ENCODE measurements at regions not wholly inside any gene's neighbourhood (a gene's known extent, or its start where the extent isn't known, plus 50 kb on each side); places are given as distances from the start of the nearest gene placed in this dataset.

DNA sequence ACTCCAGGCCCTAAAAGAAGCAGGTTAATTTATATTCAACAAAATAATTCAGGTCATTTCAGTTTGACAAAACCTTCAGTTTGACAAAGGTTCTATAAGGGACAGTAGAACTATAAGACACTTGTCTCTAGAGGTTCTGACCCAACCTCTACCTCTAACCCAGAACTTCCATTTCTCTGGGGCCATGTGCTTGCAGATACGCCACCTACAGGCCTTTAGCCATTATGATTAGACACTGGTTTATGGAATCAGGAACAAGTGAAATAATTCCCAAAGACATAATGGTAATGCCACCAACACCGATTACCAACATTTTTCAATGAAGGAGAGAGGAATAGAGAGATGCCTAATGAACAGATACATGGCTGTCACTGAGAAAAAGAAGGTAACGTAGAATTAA is 733.9 kb downstream of the PRELID2 start:
- no peaks in the 10 kb centered on the region for H3K9me3 ChIP-seq (ENCODE audit: control insufficient read depth in 4 of 4, insufficient read depth in 3 of 4, low read length in 3 of 4)
- no peak overlapping the region for H3K9ac ChIP-seq (ENCODE audit: insufficient read depth in 1 of 2, low read length in 2 of 2)
- WGBS, 2 donors: 72 to 94% methylated on average over 3 of the region's 3 CpGs
- no peaks in the 10 kb centered on the region for H3K36me3 ChIP-seq (ENCODE audit: control insufficient read depth in 4 of 4, insufficient read depth in 4 of 4, low read length in 4 of 4)
- H3K4me1 ChIP-seq (ENCODE audit: control insufficient read depth in 5 of 5, insufficient read depth in 5 of 5, low read length in 5 of 5): no peaks in the 10 kb centered on the region
- H3K27me3 ChIP-seq (ENCODE audit: control insufficient read depth in 3 of 3, insufficient read depth in 3 of 3, low read length in 2 of 3): no peaks in the 10 kb centered on the region
- ATAC-seq (ENCODE audit: insufficient read depth, low FRiP score) (no peak), DNase-seq (no peak)
- H3K4me3 ChIP-seq: no peak overlapping the region
- no peak overlapping the region for H3K27ac ChIP-seq (ENCODE audit: low read depth in 1 of 2, low read length in 1 of 2)
- TF ChIP-seq, protein P1, sequence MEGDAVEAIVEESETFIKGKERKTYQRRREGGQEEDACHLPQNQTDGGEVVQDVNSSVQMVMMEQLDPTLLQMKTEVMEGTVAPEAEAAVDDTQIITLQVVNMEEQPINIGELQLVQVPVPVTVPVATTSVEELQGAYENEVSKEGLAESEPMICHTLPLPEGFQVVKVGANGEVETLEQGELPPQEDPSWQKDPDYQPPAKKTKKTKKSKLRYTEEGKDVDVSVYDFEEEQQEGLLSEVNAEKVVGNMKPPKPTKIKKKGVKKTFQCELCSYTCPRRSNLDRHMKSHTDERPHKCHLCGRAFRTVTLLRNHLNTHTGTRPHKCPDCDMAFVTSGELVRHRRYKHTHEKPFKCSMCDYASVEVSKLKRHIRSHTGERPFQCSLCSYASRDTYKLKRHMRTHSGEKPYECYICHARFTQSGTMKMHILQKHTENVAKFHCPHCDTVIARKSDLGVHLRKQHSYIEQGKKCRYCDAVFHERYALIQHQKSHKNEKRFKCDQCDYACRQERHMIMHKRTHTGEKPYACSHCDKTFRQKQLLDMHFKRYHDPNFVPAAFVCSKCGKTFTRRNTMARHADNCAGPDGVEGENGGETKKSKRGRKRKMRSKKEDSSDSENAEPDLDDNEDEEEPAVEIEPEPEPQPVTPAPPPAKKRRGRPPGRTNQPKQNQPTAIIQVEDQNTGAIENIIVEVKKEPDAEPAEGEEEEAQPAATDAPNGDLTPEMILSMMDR (IDR thresholded peaks at IDR 0.05; ENCODE audit: control extremely low read depth, extremely low read depth): no peak

DNA sequence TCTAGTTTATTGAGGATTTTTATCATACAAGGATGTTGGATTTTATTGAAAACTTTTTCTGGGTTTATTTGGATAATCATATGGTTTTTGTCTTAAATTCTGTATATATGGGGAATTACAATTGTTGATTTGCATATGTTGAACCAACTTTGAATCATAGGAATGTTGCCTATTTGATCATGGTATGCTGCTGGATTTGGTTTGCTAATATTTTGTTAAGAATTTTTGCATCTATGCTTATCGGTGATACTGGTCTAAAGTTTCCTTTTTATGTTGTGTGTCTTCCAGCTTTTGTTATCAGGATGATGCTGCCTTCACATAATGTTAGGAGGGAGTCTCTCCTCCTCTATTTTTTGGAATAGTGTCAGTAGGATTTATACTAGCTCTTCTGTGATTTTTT is 745.0 kb downstream of the PRELID2 start:
- ATAC-seq (ENCODE audit: insufficient read depth, low FRiP score): no peak
- DNase-seq: no peak
- WGBS, 2 donors: 91 to 96% methylated on average over 1 of the region's 1 CpG
- H3K9me3 ChIP-seq (ENCODE audit: control insufficient read depth in 4 of 4, insufficient read depth in 3 of 4, low read length in 3 of 4): peaks cover 0 to 3% (median 0%) of the 10 kb centered on the region in 4 donors
- H3K27me3 ChIP-seq (ENCODE audit: control insufficient read depth in 3 of 3, insufficient read depth in 3 of 3, low read length in 2 of 3): no peaks in the 10 kb centered on the region
- no peak overlapping the region for H3K27ac ChIP-seq (ENCODE audit: low read depth in 1 of 2, low read length in 1 of 2)
- no peak overlapping the region for H3K9ac ChIP-seq (ENCODE audit: insufficient read depth in 1 of 2, low read length in 2 of 2)
- no peaks in the 10 kb centered on the region for H3K36me3 ChIP-seq (ENCODE audit: control insufficient read depth in 4 of 4, insufficient read depth in 4 of 4, low read length in 4 of 4)
- no peaks in the 10 kb centered on the region for H3K4me1 ChIP-seq (ENCODE audit: control insufficient read depth in 5 of 5, insufficient read depth in 5 of 5, low read length in 5 of 5)
- TF ChIP-seq, protein P1 (IDR thresholded peaks at IDR 0.05; ENCODE audit: control extremely low read depth, extremely low read depth): no peak
- H3K4me3 ChIP-seq: no peak overlapping the region

DNA sequence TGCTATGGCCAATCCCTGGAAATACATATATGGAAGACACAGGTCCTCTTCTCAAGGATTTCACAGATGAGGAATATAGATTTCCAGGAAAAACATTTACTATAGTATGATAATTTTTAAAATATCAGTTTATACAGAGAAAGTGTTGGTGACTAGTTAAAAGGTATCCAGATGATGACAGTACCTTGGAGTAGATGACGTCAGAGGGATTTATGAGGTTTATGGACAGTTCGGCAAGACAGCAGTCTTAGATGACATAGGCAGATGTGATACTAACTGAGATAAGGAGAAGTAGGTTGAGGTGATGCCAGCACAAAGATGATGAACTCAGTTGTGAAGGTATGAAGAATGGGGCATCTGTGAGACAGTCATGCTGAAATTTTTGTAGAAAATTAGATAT is 750.3 kb downstream of the PRELID2 start:
- WGBS, 2 donors: 93 to 98% methylated on average over 2 of the region's 2 CpGs
- TF ChIP-seq, protein P1 (IDR thresholded peaks at IDR 0.05; ENCODE audit: control extremely low read depth, extremely low read depth): no peak
- Histone ChIP-seq H3K9ac (ENCODE audit: insufficient read depth in 1 of 2, low read length in 2 of 2) (no peak overlapping the region), H3K4me1 (ENCODE audit: control insufficient read depth in 5 of 5, insufficient read depth in 5 of 5, low read length in 5 of 5) (no peaks in the 10 kb centered on the region), H3K27me3 (ENCODE audit: control insufficient read depth in 3 of 3, insufficient read depth in 3 of 3, low read length in 2 of 3) (no peaks in the 10 kb centered on the region), H3K27ac (ENCODE audit: low read depth in 1 of 2, low read length in 1 of 2) (no peak overlapping the region), H3K4me3 (no peak overlapping the region), H3K36me3 (ENCODE audit: control insufficient read depth in 4 of 4, insufficient read depth in 4 of 4, low read length in 4 of 4) (no peaks in the 10 kb centered on the region), H3K9me3 (ENCODE audit: control insufficient read depth in 4 of 4, insufficient read depth in 3 of 4, low read length in 3 of 4) (no peaks in the 10 kb centered on the region)
- ATAC-seq (ENCODE audit: insufficient read depth, low FRiP score): no peak
- DNase-seq: no peak

- DNase-seq: no peak
- H3K36me3 ChIP-seq (ENCODE audit: control insufficient read depth in 4 of 4, insufficient read depth in 4 of 4, low read length in 4 of 4): no peaks in the 10 kb centered on the region
- no peak overlapping the region for H3K4me3 ChIP-seq
- no peaks in the 10 kb centered on the region for H3K9me3 ChIP-seq (ENCODE audit: control insufficient read depth in 4 of 4, insufficient read depth in 3 of 4, low read length in 3 of 4)
- 88% methylated on average over 6 of the region's 6 CpGs for WGBS, 2 donors
- no peak overlapping the region for H3K27ac ChIP-seq (ENCODE audit: low read depth in 1 of 2, low read length in 1 of 2)
- peaks cover 0 to 7% (median 0%) of the 10 kb centered on the region in 5 donors for H3K4me1 ChIP-seq (ENCODE audit: control insufficient read depth in 5 of 5, insufficient read depth in 5 of 5, low read length in 5 of 5)
- TF ChIP-seq, protein P1 (IDR thresholded peaks at IDR 0.05; ENCODE audit: control extremely low read depth, extremely low read depth): no peak
- ATAC-seq (ENCODE audit: insufficient read depth, low FRiP score): no peak
- no peaks in the 10 kb centered on the region for H3K27me3 ChIP-seq (ENCODE audit: control insufficient read depth in 3 of 3, insufficient read depth in 3 of 3, low read length in 2 of 3)
- no peak overlapping the region for H3K9ac ChIP-seq (ENCODE audit: insufficient read depth in 1 of 2, low read length in 2 of 2)
Observed at GRCh38 chr5:145077028-145077427, 758.1 kb downstream of the PRELID2 start.

Measured in lung (tissue), 11 donors.